ENCODE measurements at regions not wholly inside any gene's neighbourhood (a gene's known extent, or its start where the extent isn't known, plus 50 kb on each side); places are given as distances from the start of the nearest gene placed in this dataset.
"Not testable (repeated sequence)": the region's sequence is repeated elsewhere in the genome, so short reads cannot be mapped to it uniquely, and the experiment has no call there.

DNA sequence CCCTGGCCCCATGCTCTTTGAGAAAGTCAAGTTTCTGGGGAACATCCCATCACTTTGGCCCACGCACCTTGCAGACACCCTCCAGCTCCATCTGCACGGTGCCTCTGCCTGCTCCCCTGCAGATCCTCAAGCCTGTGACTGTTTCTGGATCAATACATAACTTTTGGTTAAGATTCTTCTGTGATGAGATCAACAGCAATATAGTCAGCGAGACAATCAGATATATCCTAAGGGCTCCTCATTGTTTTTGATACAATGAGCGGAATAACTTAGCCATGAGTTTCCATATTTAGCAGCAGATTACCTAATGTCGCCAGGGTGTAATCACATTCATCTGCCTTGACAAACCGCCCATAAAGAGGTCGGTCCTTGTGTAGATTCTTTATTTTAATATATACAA, 109.3 kb upstream of the MTHFD1L start:
- Histone ChIP-seq H3K4me3 (no peak overlapping the region), H3K27ac (no peak overlapping the region)

DNA sequence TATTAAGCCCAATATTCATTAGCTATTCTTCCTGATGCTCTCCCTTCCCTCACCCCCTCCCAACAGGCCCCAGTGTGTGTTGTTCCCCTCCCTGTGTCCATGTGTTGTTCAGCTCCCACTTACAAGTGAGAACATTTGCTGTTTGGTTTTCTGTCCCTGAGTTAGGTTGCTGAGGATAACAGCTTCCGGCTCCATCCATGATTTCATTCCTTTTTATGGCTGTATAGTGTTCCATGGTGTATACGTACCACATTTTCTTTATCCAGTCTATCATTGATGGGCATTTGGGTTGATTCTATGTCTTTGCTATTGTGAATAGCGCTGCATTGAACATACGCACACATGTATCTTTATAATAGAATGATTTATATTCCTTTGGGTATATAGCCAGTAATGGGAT, 107.7 kb upstream of the MTHFD1L start:
- H3K4me3 ChIP-seq, H3K27ac ChIP-seq: not testable (repeated sequence)

DNA sequence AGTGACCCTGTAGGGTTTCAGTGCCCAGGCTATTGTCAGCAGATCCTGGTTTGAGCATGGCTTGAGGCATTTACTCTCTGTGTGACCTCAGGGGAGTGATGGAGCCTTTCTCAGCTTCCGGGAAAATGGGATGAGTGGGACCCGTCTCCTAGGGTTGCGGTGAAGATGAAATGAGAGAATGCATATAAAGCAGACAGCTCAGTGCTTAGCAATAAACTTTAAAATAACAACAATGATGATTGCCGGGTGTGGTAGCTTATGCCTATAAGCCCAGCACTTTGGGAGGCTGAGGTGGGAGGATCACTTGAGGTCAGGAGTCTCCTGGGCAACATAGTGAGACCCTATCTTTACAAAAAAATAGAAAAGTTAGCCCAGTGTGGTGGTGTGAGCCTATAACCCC, 106.0 kb upstream of the MTHFD1L start:
- H3K27ac ChIP-seq: no peak overlapping the region
- H3K4me3 ChIP-seq: no peak overlapping the region

DNA sequence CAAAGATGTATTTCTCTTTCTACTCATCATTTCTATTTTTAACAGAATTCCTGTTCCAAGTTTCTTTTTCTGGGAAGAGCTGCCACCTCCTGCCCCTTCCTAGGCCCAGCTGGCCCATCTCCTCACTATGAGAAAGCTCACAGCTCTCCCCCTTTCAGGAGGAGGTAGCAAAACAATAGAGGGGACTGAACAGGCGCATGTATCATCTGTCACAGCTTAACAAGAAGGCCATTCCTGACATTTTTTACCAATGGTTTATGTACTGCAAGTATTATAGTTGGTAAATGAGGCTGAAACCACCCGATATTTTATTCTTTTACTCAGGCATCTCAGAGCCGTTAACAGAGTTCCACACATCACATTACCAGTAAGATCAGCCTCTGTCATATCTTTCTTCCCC, 103.7 kb upstream of the MTHFD1L start:
- Histone ChIP-seq H3K4me3 (no peak overlapping the region), H3K27ac (no peak overlapping the region)

DNA sequence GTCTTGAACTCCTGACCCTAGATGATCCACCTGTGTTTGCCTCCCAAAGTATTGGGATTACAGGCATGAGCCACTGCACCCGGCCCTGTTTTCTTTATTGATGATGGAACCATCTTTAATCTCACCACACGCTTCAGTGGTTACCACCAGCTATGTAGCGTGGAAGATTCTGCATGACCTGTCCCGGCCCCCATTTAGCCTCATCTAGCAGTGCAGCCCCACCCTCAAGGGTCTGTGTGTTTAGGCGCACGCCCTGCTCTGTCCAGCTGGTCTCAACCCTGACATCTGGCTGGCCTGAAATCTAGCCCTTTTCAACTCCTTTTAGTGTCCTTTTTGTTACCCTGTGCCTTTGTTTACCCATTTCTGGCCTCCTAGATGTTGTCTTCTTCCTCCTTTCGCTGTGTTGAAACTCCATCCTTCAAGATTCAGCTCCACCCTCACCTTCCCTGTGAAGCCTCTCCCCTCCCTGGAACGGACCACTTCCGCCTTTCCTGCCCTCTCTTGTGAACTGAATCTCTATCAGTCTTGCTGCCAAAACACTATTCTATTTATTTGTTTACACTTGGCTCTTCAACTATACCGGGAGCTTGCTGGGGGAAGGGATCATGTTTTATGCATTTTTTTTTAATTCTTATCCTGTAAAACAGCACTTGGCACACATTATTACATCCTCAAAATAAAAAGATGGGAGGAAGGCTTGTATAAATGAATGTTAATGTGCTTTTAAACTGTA, 101.0 kb upstream of the MTHFD1L start:
- no peak overlapping the region for H3K27ac ChIP-seq
- H3K4me3 ChIP-seq: no peak overlapping the region

DNA sequence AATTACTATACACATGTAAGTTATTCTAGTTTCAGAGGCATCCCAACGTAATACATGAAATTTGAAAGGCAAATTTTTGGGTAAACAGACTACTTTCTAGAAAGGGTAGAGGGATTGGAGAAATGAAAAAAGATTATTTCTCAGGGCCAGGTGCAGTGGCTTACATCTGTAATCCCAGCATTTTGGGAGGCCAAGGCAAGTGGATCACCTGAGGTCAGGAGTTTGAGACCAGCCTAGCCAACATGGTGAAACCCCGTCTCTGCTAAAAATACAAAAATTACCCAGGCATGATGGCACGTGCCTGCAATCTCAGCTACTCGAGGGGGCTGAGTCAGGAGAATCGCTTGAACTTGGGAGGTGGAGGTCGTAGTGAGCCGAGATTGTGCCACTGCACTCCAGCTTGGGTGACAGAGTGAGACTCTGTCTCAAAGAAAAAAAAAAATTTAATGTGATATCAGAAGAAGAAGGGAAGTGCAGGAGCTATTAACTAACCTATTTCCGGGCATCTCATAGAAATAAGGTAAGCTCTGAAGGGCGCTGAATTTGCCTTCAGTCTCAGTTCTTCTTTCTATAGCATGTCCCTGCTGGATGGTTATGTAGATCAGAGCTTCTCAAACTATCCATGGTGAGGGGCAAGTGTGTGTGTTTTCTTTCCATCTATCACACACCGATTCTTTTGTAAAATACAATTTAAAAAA, 100.3 kb upstream of the MTHFD1L start:
- Histone ChIP-seq H3K27ac (no peak overlapping the region), H3K4me3 (no peak overlapping the region)

DNA sequence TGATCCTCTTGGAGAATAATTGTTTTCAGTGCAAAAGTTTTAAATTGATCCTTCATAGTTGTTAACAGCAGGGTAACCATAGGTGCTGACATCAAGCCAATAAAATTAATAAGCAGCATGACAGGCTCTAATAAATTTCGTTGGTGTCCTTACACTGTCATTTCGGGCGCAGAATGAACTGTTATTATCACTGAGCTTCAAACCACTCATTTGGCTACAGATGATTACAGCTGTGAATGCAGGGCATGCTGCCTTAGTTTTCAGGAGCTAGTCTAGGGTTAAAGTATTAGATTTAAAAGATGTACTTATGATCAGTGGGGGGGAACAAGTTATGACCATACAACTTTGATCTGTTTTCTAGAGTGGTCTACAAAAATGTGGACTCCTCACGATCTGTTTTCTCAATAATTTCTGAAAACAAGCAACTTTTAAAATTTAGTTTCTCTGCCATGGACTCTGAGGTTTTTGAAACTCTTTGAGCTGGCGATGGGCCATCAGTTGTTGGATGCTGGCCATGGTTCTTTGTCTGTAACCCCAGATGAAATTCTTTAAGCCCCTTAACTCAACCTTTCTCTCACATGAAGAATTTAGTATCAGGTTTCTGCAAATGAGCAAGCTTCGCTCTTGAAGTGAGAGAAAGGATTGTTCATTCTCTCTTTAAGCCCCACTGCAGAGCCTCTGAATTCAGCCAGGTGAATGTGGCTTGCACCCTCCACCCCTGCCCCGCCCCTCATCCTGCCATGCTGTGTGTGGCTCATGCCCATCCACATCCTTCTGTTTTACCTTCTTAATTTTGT, 99.1 kb upstream of the MTHFD1L start:
- H3K27ac ChIP-seq: peak overlapping the region in 4 of 21 experiments; percentile 5 to 40 (median 19)
- no peak overlapping the region for H3K4me3 ChIP-seq

DNA sequence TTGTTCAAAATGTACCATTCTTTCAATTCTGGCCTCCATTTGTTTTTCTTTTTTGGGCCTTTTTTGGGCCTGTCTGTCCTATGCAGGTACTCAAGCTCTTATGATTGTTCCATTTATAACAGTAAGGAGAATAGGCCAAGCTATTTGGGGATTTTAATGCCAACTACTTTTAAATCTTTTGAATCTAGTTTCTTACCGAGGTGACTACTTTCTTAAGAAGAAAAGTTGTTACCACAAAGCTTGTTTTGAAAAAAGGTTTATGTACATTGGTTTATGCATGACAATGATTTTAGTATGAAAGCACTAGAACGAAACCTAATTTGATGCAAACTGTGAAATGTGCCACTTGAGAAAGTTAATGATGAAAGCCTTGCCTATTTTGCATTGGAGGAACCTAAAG, 98.3 kb upstream of the MTHFD1L start:
- Histone ChIP-seq H3K4me3 (no peak overlapping the region), H3K27ac (peak overlapping the region in 5 of 21 experiments; percentile 7 to 59 (median 41))

DNA sequence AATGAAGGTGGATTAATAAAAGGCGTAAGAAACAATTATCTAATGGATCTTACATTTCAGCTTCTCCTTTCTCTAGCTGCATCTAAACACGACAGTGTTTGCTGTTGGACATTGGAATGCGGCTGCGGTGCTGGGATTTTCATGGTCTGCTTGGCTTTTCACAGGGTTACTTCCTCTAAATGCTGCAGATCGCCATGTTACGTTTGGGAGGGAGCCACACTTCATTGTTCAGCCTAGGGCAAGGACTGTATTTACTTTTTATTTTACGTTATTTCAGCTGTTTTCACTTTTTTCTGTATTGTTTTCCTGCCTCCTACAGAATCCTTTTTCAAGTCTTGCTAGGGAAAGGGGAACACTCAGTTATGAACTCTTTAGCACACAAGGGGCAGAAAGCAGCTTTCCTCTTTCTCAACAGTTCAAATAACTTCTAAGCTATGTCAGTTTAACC, 97.9 kb upstream of the MTHFD1L start:
- no peak overlapping the region for H3K4me3 ChIP-seq
- H3K27ac ChIP-seq: peak overlapping the region in 6 of 21 experiments; percentile 7 to 59 (median 42)

DNA sequence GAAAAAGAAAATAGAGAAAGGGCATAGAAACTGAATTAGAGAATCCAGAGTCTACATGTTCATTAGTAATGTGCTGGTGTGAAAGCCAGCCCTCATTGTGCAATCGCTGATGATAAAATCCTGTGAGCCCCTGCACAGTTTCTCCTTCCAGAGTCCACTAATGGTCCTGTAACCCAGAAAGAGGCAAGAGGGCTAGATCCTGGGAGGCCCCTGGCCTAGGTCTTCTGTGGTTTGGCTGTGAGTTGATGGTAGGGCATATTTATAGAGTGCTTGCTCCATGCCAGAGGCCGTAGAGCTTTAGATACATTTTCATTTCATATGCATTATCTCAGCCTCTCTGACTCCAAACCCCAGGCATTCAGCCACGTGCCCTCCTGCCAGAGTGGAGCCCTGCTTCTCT, 94.9 kb upstream of the MTHFD1L start:
- Histone ChIP-seq H3K27ac (no peak overlapping the region), H3K4me3 (no peak overlapping the region)

DNA sequence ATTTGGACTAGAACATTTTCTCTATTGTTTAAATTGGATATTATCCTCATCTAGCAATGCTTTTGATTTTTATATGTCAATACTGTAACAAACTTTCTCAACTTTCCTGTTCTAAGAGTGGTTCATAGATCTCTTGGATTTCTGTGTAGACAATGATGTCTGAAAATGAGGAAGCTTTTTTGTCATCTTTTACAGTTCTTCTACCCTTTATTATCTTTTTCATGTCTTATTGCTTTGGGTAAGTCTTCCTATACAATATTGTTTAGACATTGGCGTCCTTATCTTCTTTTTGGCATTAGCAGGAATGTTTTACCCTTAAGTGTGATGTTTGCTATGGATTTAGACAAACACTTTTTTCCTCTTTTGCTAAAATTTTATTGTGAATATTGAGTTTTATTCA, 91.5 kb upstream of the MTHFD1L start:
- Histone ChIP-seq H3K4me3 (no peak overlapping the region), H3K27ac (no peak overlapping the region)

DNA sequence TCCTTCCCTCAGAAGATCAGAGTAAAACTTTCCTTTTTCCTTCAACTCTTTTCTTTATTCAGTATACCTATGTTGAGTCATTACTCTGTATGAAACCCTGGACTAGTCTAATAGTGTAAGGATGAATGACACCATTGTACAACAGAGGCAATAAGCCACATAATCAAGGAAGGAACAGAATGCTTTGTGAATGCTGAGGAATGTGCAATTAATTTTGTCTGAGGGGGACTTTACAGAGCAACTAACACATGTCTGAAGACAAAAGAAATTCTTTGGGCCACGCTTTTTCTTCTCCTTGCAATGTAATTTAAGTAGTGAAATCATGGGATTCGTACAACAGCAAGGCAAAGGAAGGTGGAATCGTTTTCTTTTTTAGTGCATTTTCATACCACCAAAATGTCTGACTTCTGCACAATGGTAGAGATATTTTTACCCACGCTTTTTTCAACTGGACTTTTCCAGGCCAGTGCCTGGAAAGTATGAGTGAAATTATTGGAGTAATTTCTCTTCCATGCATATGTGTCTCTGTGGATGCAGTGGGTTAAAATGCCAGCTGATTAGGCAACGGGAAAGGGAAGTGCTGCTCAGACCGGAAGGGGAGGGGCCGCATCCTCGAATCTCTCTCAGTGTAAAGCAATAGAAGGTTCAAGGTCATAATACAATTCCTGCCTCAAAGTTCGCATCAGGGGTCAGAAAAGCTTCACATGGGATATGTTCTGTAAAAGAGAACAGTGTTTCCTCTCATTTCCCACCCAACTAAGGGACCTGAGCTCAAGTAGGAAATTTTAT, 89.9 kb upstream of the MTHFD1L start:
- Histone ChIP-seq H3K4me3 (no peak overlapping the region), H3K27ac (no peak overlapping the region)

DNA sequence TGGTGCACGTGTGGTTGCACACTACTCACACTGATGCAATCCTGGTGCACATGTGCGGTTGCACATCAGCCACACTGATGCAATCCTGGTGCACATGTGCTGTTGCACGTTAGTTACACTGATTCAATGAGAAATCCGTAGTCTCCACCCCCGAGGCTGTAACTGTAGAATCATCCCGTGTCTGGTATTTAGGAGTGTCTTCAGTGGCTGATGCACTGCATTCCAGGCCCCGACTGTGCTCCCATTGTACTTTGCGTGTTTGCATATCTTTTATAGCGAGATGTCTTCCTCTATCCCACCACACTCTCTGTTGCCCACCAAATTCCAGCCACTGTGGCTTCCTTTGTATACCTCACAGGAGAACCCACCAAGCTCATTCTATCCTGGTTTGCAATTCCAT, 87.8 kb upstream of the MTHFD1L start:
- no peak overlapping the region for H3K27ac ChIP-seq

DNA sequence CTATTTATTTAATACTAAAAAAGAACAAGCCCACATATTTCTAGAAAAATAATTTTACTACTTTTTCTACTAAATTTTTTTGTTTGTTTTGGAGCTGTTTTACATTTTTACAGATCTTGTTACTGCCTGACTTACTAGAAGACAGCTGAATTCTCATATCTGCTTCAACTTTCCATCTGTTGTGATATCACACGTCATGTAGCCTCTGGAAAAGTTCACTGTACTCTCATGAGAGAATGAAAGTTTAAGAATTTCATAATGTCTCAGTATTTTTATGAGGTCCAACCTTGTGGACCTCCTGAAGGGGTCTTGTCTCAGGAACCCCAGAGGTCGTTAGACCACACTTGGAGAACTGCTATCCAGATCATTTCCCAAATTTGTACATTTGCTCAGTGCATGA, 81.7 kb upstream of the MTHFD1L start:
- H3K4me3 ChIP-seq: no peak overlapping the region
- no peak overlapping the region for H3K27ac ChIP-seq

More for the DNA sequence above, 87.8 kb upstream of the MTHFD1L start:
- no peak overlapping the region for H3K4me3 ChIP-seq

DNA sequence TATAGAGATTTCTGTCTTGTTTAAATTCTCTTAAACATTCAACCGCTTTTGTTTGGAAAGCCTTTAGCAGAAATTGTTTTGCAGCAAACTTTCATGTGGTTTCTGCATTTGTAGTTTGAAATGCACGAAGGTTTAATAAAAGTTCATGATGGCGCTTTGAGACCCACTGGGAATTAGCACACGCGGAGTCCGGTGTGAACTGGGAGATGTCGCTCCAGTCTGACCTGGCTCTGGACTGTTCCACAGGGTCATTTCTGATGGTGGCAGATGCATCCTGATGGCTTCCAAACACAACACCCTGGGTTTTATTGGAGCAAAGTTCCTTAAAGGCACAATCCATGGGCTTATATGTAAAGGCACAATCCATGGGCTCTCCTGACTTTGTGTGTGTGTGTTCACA, 78.1 kb upstream of the MTHFD1L start:
- Histone ChIP-seq H3K4me3 (no peak overlapping the region), H3K27ac (peak overlapping the region in 2 of 21 experiments; percentile 24 to 39)

DNA sequence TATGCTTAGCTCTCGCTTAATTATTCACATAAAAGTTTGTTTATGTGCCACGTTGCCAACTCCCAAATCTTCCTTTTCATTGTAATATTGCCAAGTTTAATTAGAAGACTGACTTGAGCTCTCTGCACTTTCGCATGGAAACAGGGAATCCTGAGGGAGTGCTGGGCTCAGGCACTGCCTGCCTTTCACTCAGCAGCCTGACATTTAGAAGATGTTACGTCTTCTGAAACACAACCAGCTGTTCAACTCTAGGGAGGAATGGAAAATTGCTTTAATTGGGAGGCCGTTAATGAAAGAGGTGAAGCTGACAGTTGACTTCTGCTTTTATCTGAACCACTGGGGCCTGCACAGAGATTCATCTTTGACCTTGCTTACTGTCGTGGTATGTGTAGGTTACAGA, 77.4 kb upstream of the MTHFD1L start:
- Histone ChIP-seq H3K4me3 (no peak overlapping the region), H3K27ac (peak overlapping the region in 1 of 21 experiments; percentile 39)

DNA sequence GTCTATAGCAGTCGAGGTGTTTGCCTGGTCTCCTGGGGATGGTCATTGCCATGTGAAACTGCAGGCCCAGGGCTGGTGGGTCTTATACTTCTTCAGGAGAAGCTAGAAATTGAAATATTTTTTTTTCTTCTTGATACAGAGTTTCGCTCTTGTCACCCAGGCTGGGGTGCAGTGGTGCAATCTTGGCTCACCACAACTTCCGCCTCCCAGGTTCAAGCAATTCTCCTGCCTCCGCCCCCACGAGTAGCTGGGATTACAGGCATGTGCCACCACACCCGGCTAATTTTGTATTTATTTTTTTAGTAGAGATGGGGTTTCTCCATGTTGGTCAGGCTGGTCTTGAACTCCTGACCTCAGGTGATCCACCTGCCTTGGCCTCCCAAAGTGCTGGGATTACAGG, 75.6 kb upstream of the MTHFD1L start:
- H3K4me3 ChIP-seq, H3K27ac ChIP-seq: not testable (repeated sequence)

DNA sequence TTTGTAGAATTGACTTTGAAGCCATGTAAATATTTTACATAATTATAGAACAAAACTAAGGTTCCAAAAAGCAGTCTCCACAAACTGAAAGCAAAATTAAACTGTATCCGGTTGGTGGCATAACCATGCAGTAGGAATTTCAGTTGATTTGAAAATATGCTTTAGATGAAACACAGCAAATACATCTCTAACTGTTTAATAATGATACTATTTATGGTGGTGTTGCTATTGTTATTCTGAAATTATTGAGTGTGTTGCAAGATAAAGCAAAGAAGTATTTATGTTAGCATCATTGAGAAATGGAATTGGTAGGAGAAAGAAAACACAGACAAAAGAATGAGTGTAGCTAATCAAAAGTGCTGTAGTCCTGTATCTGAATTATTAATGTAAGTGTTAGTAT, 73.8 kb upstream of the MTHFD1L start:
- Histone ChIP-seq H3K27ac (no peak overlapping the region), H3K4me3 (no peak overlapping the region)

DNA sequence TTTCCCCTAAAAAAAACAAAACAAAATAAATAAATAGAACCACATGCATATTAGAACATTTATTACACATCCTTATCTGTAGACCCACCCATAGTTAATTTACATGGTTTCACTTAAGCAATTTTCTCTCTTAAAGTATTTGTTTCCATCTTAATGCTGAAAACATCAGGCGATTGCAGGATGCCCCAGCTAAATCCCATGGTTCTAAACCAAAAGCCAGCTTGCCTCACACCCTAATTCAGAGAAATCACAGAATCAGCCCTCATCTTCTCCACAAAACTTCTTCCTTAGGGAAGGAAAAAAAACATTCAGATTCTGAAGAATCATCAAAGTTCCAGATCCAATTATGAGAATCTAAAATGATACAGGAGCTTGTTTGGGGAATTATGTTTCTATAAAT, 67.6 kb upstream of the MTHFD1L start:
- Histone ChIP-seq H3K27ac (no peak overlapping the region), H3K4me3 (no peak overlapping the region)

DNA sequence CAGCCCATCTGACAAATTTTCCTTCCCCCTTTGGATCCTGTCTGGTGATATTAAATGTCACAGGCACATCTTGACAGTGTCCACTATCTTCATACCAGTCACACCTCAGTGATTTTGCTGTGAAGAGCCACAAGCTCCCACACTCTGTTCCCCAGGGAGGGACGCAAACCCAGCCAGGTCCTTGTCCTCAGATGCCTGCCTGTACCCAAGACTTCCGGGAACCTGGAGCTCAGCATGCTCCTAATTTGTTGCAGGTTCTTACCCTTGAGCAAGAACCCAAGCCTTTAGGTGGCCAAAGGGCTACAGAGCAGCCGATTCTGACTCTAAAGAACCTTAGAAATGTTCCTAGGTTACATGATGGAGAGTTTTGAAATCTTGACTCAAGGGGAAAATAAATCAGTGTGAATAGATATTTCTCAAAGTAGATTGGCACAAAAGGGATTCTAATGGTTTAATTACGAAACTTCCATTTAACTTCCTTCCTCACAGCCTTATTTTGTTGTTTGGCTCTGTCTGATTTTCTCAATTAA, 66.2 kb upstream of the MTHFD1L start:
- peak overlapping the region in 2 of 21 experiments; percentile 12 to 40 for H3K27ac ChIP-seq
- no peak overlapping the region for H3K4me3 ChIP-seq
